ENCODE measurements at regions not wholly inside any gene's neighbourhood (a gene's known extent, or its start where the extent isn't known, plus 50 kb on each side); places are given as distances from the start of the nearest gene placed in this dataset.
A peak's percentile ranks its signal among the peaks of the same experiment; 100 is the strongest.

- Mint-ChIP-seq H3K36me3 (ENCODE audit: low read depth) (no peaks in the 10 kb centered on the region), H3K9me3 (no peaks in the 10 kb centered on the region; the same call in 1 of the 3 replicates), H3K4me1 (peaks cover 7% of the 10 kb centered on the region), H3K4me3 (no peak overlapping the region), H3K27ac (no peak overlapping the region), H3K27me3 (ENCODE audit: insufficient read depth, low read depth, poor library complexity) (no peaks in the 10 kb centered on the region)
- H4K20me1 ChIP-seq (replicated peaks; ENCODE audit: insufficient read depth), result no peaks in the 10 kb centered on the region
- H3K4me3 ChIP-seq, result no peak overlapping the region
- no peaks in the 10 kb centered on the region for H3F3A ChIP-seq (replicated peaks; ENCODE audit: low read depth)
- no peak overlapping the region for H3K4me2 ChIP-seq
- H3K36me3 ChIP-seq (ENCODE audit: insufficient read depth), result no peaks in the 10 kb centered on the region
- DNase-seq (ENCODE audit: low spot score) (peak; percentile 1), ATAC-seq (no peak)
- H3K9me2 ChIP-seq (ENCODE audit: insufficient read depth), result no peaks in the 10 kb centered on the region
- no peaks in the 10 kb centered on the region for H3K79me2 ChIP-seq (replicated peaks; ENCODE audit: insufficient read depth)
- H3K27ac ChIP-seq (ENCODE audit: low read depth), result no peak overlapping the region; the same call in 1 of the 2 replicates
- H2AFZ ChIP-seq, result peak overlapping the region; percentile 34; the same call in 1 of the 2 replicates
- no peaks in the 10 kb centered on the region; the same call in 1 of the 2 replicates for H3K4me1 ChIP-seq (ENCODE audit: insufficient read depth)
- H3K27me3 ChIP-seq (ENCODE audit: insufficient read depth), result no peaks in the 10 kb centered on the region
- TF ChIP-seq ZNF331 (CRISPR knock-in tag; IDR thresholded peaks at IDR 0.05; ENCODE audit: low read depth), result no peak
- no peak for TF ChIP-seq ZNF114 (CRISPR knock-in tag; IDR thresholded peaks at IDR 0.05)
Measured at GRCh38 chrX:4320436-4320947, 607.0 kb upstream of the PRKX start.

- no peak overlapping the region for H3K4me3 Mint-ChIP-seq
- no peaks in the 10 kb centered on the region for H3K36me3 ChIP-seq (ENCODE audit: insufficient read depth)
- peaks cover 3% of the 10 kb centered on the region; the same call in 1 of the 3 replicates for H3K36me3 Mint-ChIP-seq (ENCODE audit: low read depth)
- no peaks in the 10 kb centered on the region for H3K9me2 ChIP-seq (ENCODE audit: insufficient read depth)
- DNase-seq (ENCODE audit: low spot score), result no peak
- H3K27ac ChIP-seq (ENCODE audit: low read depth), result no peak overlapping the region
- H3K4me3 ChIP-seq, result no peak overlapping the region
- no peaks in the 10 kb centered on the region for H3K79me2 ChIP-seq (replicated peaks; ENCODE audit: insufficient read depth)
- no peak overlapping the region for H3K4me2 ChIP-seq
- no peak overlapping the region for H2AFZ ChIP-seq
- peaks cover 6% of the 10 kb centered on the region for H3K4me1 Mint-ChIP-seq
- no peak for TF ChIP-seq EZH2phosphoT487 (IDR thresholded peaks at IDR 0.05; ENCODE audit: unreplicated experiment)
- TF ChIP-seq CTCF (conservative IDR thresholded peaks at IDR 0.05; ENCODE audit: low read depth in 2 of 2), result no peak
- no peak for ATAC-seq
- H3K27me3 ChIP-seq (ENCODE audit: insufficient read depth), result no peaks in the 10 kb centered on the region
- H3K4me1 ChIP-seq (ENCODE audit: insufficient read depth), result no peaks in the 10 kb centered on the region
- H3K27me3 Mint-ChIP-seq (ENCODE audit: insufficient read depth, low read depth, poor library complexity), result peaks cover 2% of the 10 kb centered on the region
- no peaks in the 10 kb centered on the region for H3F3A ChIP-seq (replicated peaks; ENCODE audit: low read depth)
- peak overlapping the region; percentile 57; the same call in 1 of the 2 replicates for H3K27ac Mint-ChIP-seq
- H4K20me1 ChIP-seq (replicated peaks; ENCODE audit: insufficient read depth), result no peaks in the 10 kb centered on the region
- peaks cover 3% of the 10 kb centered on the region; the same call in 2 of the 3 replicates for H3K9me3 Mint-ChIP-seq
Measured at GRCh38 chrX:4315891-4316290, 602.4 kb upstream of the PRKX start.

- Mint-ChIP-seq H3K9me3 (peaks cover 3% of the 10 kb centered on the region; the same call in 2 of the 3 replicates), H3K27ac (no peak overlapping the region), H3K4me1 (peaks cover 2% of the 10 kb centered on the region; the same call in 2 of the 3 replicates), H3K27me3 (ENCODE audit: insufficient read depth, low read depth, poor library complexity) (peaks cover 2% of the 10 kb centered on the region), H3K36me3 (ENCODE audit: low read depth) (peaks cover 3% of the 10 kb centered on the region; the same call in 1 of the 3 replicates), H3K4me3 (no peak overlapping the region)
- H3K27ac ChIP-seq (ENCODE audit: low read depth), result no peak overlapping the region
- no peak overlapping the region for H2AFZ ChIP-seq
- no peak overlapping the region for H3K4me3 ChIP-seq
- H3K27me3 ChIP-seq (ENCODE audit: insufficient read depth), result no peaks in the 10 kb centered on the region
- no peaks in the 10 kb centered on the region for H3K79me2 ChIP-seq (replicated peaks; ENCODE audit: insufficient read depth)
- H3K36me3 ChIP-seq (ENCODE audit: insufficient read depth), result no peaks in the 10 kb centered on the region
- H3K9me2 ChIP-seq (ENCODE audit: insufficient read depth), result no peaks in the 10 kb centered on the region
- H3K4me2 ChIP-seq, result no peak overlapping the region
- H3K4me1 ChIP-seq (ENCODE audit: insufficient read depth), result no peaks in the 10 kb centered on the region
- ATAC-seq (no peak), DNase-seq (ENCODE audit: low spot score) (no peak)
- no peaks in the 10 kb centered on the region for H4K20me1 ChIP-seq (replicated peaks; ENCODE audit: insufficient read depth)
- no peaks in the 10 kb centered on the region for H3F3A ChIP-seq (replicated peaks; ENCODE audit: low read depth)
- TF ChIP-seq POLR2AphosphoS5 (IDR thresholded peaks at IDR 0.05; ENCODE audit: low read depth) (no peak), ZNF331 (CRISPR knock-in tag; IDR thresholded peaks at IDR 0.05; ENCODE audit: low read depth) (no peak), STAT1 (IDR thresholded peaks at IDR 0.05; ENCODE audit: unreplicated experiment) (no peak), JUNB (IDR thresholded peaks at IDR 0.05; ENCODE audit: unreplicated experiment) (no peak), EZH2phosphoT487 (IDR thresholded peaks at IDR 0.05; ENCODE audit: unreplicated experiment) (no peak), ETS1 (IDR thresholded peaks at IDR 0.05) (no peak)
Measured at GRCh38 chrX:4314586-4314985, 601.1 kb upstream of the PRKX start.
